ENCODE measurements at regions not wholly inside any gene's neighbourhood (a gene's known extent, or its start where the extent isn't known, plus 50 kb on each side); places are given as distances from the start of the nearest gene placed in this dataset.

DNA sequence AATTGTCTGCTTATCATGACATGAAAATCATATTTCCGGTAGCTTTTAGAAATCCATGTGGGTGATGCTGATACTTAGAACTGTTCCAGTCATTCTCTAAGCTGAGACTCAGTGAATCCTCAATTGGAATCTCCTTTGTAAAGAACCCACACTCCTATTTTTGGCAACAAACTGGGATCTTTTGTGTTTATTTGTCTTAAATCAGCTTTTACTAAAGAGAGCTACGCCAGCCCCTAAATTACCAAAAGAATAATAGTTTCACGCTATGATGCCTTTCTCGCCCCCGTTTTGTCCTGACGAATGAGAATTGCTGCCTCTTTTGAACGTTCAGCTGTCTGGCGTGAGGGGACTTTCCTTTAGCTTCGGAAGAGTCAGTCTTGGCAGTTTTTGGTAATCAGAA lies 195.9 kb downstream of the SHOX start:
- no peak overlapping the region for H2AFZ ChIP-seq (ENCODE audit: low read depth, low read length)
- ATAC-seq (no peak), DNase-seq (ENCODE audit: extremely low read depth in 1 of 4, low spot score in 3 of 4) (no peak), FAIRE-seq (no peak)
- H3K36me3 ChIP-seq (ENCODE audit: control insufficient read depth, insufficient read depth, low read length): no peaks in the 10 kb centered on the region
- H4K20me1 ChIP-seq (replicated peaks; ENCODE audit: control insufficient read depth, insufficient read depth, low read length): no peaks in the 10 kb centered on the region
- H3K9me3 ChIP-seq (replicated peaks; ENCODE audit: control insufficient read depth, insufficient read depth, low read depth, low read length): no peaks in the 10 kb centered on the region
- no peak overlapping the region for H3K4me3 ChIP-seq
- H3K9me1 ChIP-seq (ENCODE audit: control insufficient read depth, insufficient read depth, low read length): no peaks in the 10 kb centered on the region
- in situ Hi-C loops (cut with MboI) (no loop called here), intact Hi-C loops (cut with micrococcal nuclease) (no loop called here)
- TF ChIP-seq ARID1B (IDR thresholded peaks at IDR 0.05): no peak
- no peak for TF ChIP-seq ZNF253 (CRISPR knock-in tag; conservative IDR thresholded peaks at IDR 0.05)
- no peak for TF ChIP-seq HNRNPK (IDR thresholded peaks at IDR 0.05; ENCODE audit: low read depth, low read length, poor library complexity, severe bottlenecking)
- no peak for TF ChIP-seq DLX4 (CRISPR knock-in tag; IDR thresholded peaks at IDR 0.05)
- TF ChIP-seq, protein P1, sequence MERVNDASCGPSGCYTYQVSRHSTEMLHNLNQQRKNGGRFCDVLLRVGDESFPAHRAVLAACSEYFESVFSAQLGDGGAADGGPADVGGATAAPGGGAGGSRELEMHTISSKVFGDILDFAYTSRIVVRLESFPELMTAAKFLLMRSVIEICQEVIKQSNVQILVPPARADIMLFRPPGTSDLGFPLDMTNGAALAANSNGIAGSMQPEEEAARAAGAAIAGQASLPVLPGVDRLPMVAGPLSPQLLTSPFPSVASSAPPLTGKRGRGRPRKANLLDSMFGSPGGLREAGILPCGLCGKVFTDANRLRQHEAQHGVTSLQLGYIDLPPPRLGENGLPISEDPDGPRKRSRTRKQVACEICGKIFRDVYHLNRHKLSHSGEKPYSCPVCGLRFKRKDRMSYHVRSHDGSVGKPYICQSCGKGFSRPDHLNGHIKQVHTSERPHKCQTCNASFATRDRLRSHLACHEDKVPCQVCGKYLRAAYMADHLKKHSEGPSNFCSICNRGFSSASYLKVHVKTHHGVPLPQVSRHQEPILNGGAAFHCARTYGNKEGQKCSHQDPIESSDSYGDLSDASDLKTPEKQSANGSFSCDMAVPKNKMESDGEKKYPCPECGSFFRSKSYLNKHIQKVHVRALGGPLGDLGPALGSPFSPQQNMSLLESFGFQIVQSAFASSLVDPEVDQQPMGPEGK (CRISPR knock-in tag; IDR thresholded peaks at IDR 0.05; ENCODE audit: borderline replicate concordance): no peak
- TF ChIP-seq FOXA1 (IDR thresholded peaks at IDR 0.05; ENCODE audit: borderline replicate concordance): no peak
- no peak for TF ChIP-seq HSF4 (CRISPR knock-in tag; IDR thresholded peaks at IDR 0.05; ENCODE audit: borderline replicate concordance)
- no peak for TF ChIP-seq SMARCC2 (IDR thresholded peaks at IDR 0.05; ENCODE audit: low read depth)
- TF ChIP-seq L3MBTL2 (IDR thresholded peaks at IDR 0.05): no peak
- TF ChIP-seq, protein P2, sequence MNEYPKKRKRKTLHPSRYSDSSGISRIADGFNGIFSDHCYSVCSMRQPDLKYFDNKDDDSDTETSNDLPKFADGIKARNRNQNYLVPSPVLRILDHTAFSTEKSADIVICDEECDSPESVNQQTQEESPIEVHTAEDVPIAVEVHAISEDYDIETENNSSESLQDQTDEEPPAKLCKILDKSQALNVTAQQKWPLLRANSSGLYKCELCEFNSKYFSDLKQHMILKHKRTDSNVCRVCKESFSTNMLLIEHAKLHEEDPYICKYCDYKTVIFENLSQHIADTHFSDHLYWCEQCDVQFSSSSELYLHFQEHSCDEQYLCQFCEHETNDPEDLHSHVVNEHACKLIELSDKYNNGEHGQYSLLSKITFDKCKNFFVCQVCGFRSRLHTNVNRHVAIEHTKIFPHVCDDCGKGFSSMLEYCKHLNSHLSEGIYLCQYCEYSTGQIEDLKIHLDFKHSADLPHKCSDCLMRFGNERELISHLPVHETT (CRISPR knock-in tag; conservative IDR thresholded peaks at IDR 0.05 in 1 of 2, IDR thresholded peaks at IDR 0.05 in 1 of 2): no peak
- no peak for TF ChIP-seq DDX20 (tag; IDR thresholded peaks at IDR 0.05; ENCODE audit: low read depth)
- TF ChIP-seq AFF4 (CRISPR knock-in tag; IDR thresholded peaks at IDR 0.05): no peak
- no peak for TF ChIP-seq ZNF324 (CRISPR knock-in tag; IDR thresholded peaks at IDR 0.05)
- TF ChIP-seq ZKSCAN8 (CRISPR knock-in tag; IDR thresholded peaks at IDR 0.05): no peak
- no peak for TF ChIP-seq GTF2F1 (IDR thresholded peaks at IDR 0.05; ENCODE audit: low read depth, low read length)
- TF ChIP-seq PHF21A (IDR thresholded peaks at IDR 0.05; ENCODE audit: borderline replicate concordance, low read depth): no peak
- no peak overlapping the region for H3K27ac ChIP-seq (ENCODE audit: extremely low read depth, low read depth, low read length)
- no peaks in the 10 kb centered on the region for H3K79me2 ChIP-seq (ENCODE audit: control insufficient read depth, insufficient read depth, low read length)
- ChIA-PET POLR2A (no interaction called here), CTCF (ENCODE audit: low intra/inter-chr PET ratio) (no interaction called here)
- no peaks in the 10 kb centered on the region for H3K4me1 ChIP-seq (replicated peaks in 1 of 2; ENCODE audit: control insufficient read depth in 2 of 2, insufficient read depth in 2 of 2, low read length in 2 of 2)
- no peak overlapping the region for H3K4me2 ChIP-seq (ENCODE audit: insufficient read depth, low read length)
- no peak overlapping the region for H3K9ac ChIP-seq (ENCODE audit: insufficient read depth in 1 of 2, low read depth in 2 of 2, low read length in 2 of 2)
- H3K27me3 ChIP-seq (ENCODE audit: control insufficient read depth in 2 of 2, insufficient read depth in 2 of 2, low read length in 2 of 2): no peaks in the 10 kb centered on the region
- no TSS peak for BruUV-seq (replicated peaks)
- WGBS (ENCODE audit: insufficient coverage, low coverage, missing lambda C conversion rate): 4% methylated on average over 9 of the region's 9 CpGs
